MG63 (cell line): ENCODE measurements at regions not wholly inside any gene's neighbourhood (a gene's known extent, or its start where the extent isn't known, plus 50 kb on each side); places are given as distances from the start of the nearest gene placed in this dataset.

Experiments
- DNase-seq: peaks from one replicate; pipeline ENCODE4 v3.0.0-alpha.2; 2020
- H3K27me3 ChIP-seq: fragments of 250-450 bp; sonication (Bioruptor Pico); 2 replicates; pipeline ENCODE4 v1.5.1; 2020; ENCODE audit warnings: mild to moderate bottlenecking, moderate library complexity
- H3K36me3 ChIP-seq: fragments of 250-450 bp; sonication (Bioruptor Pico); 2 replicates; pipeline ENCODE4 v1.5.1; 2020; ENCODE audit warnings: mild to moderate bottlenecking, moderate library complexity
- H3K4me3 ChIP-seq: fragments of 250-450 bp; sonication (Bioruptor Pico); 2 replicates; pipeline ENCODE4 v1.5.1; 2020; ENCODE audit warnings: mild to moderate bottlenecking, moderate library complexity
- H3K9me3 ChIP-seq: fragments of 250-450 bp; sonication (Bioruptor Pico); 2 replicates; pipeline ENCODE4 v1.5.1; 2020; ENCODE audit warnings: mild to moderate bottlenecking, moderate library complexity

DNA sequence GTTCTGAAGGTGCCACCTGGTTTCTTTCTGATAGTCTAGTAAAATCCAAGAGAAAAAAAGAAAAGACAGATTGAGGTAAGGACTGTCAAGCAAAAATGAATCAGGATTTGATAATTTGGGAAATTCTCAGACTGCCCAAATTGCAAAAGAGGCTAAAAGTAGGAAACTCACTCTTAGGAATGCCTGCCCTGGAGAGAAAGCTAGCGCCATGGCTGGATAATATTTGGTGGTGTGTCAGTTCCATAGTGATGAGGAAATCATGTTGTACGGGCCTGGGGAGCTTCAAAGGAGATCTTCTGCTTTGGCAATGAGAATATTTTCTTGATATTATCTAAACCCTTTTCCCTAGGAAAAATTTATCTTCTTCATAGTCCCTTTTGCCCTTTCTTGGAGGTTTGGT lies 1008.1 kb upstream of the SLC10A2 start:
- H3K36me3 ChIP-seq, result no peaks in the 10 kb centered on the region
- no peaks in the 10 kb centered on the region for H3K27me3 ChIP-seq
- no peak for DNase-seq
- no peaks in the 10 kb centered on the region for H3K9me3 ChIP-seq
- no peak overlapping the region for H3K4me3 ChIP-seq

DNA sequence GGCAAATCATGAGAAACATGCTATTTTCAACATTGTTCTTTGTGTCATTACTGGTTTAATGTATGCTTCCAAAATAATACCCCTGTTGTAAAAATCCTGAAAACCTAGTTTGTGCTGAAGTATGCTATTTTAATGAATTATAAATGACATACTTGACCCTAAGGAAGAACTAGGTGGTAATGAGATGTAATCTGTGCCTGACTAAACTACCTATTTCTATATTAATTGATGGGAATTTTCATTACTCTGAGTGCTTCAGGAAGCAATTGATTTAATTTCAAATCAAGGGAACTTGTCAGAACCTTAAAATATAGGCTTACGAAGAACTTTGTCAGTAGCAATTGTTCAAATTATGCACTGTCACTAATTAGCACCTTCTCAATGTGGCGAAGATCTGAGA lies 1005.6 kb upstream of the SLC10A2 start:
- H3K9me3 ChIP-seq, result no peaks in the 10 kb centered on the region
- DNase-seq, result no peak

DNA sequence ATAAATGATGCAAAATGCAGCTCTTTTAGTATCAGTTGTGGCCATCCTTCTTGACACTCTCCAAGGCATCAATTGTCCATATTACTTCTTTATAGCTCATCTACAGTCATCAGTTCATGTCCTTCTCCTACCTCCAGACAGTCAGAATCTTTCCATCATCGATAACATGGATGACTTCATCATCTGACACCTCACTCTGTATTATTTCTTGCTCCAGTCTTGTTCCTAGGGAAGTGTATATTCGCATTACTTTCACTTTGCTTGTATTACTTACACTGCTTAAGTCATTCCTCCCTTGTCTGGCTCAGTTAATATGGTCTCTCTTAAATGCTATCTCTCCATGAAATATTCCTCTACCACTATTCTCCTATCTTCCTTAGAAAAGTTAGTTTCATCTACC lies 999.1 kb upstream of the SLC10A2 start:
- DNase-seq, result no peak
- H3K9me3 ChIP-seq, result no peaks in the 10 kb centered on the region
- no peak overlapping the region for H3K4me3 ChIP-seq
- H3K36me3 ChIP-seq, result no peaks in the 10 kb centered on the region
- no peaks in the 10 kb centered on the region for H3K27me3 ChIP-seq

More for the DNA sequence above, 1005.6 kb upstream of the SLC10A2 start:
- no peaks in the 10 kb centered on the region for H3K27me3 ChIP-seq
- H3K4me3 ChIP-seq, result no peak overlapping the region
- H3K36me3 ChIP-seq, result no peaks in the 10 kb centered on the region

DNA sequence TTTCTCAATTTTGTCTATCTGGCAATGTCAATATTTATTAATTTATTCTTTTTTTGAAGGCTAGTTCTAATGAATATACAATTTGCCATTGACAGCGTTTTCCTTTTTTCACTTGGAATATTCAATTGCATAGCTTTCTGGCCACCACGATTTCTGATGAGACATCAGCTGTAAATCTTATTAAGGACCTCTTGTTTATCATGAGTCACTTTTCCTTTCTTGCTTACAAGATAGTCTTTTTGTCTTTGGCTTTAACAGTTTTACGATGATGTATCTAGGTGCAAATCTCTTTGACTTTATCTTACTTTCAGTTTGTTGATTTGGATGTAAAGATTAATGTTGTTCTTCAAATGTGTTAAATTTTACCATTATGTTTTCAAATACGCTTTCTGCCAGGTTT lies 991.6 kb upstream of the SLC10A2 start:
- Histone ChIP-seq H3K27me3 (no peaks in the 10 kb centered on the region), H3K4me3 (no peak overlapping the region), H3K9me3 (no peaks in the 10 kb centered on the region), H3K36me3 (no peaks in the 10 kb centered on the region)
- DNase-seq, result no peak

DNA sequence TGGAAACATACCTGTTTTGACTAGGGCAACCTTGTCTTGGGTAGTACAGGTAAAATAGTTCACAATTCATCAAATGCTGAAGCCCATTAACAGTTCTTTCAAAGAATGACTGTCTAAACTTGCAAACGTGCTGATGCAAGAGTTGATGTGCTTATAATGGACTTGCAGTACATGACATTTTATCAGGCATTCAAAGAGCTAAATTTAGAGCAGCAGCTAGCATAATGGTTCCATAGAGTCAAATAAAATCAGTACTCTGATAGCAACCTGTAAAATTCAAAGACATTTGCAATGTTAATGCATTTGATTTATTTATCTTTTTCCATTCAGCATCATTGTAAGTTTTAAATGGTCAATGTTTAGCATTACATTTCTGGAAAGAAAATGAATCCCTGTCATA lies 979.7 kb upstream of the SLC10A2 start:
- Histone ChIP-seq H3K4me3 (no peak overlapping the region), H3K36me3 (no peaks in the 10 kb centered on the region), H3K9me3 (no peaks in the 10 kb centered on the region; the same call in 1 of the 2 replicates), H3K27me3 (no peaks in the 10 kb centered on the region)
- no peak for DNase-seq

DNA sequence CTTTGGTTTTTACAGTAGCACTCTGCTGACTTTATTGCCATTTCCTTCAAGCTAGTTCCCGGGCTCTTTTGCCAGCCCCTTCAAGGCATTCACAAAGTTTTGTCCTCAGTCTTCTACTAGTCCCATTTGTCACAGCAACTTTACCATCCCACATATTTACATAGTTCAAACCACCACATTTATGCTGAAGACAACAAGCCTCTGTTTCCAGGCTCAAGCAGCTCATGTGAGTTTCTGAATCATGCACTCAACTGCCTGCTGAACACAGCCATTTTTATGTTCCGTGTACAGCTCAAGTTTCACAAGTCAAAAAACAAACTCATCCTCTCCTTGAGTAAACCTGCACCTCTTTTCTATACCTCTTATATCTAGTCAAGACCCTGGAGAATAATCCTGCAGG lies 977.0 kb upstream of the SLC10A2 start:
- no peak overlapping the region for H3K4me3 ChIP-seq
- no peaks in the 10 kb centered on the region for H3K27me3 ChIP-seq
- DNase-seq, result no peak
- H3K36me3 ChIP-seq, result no peaks in the 10 kb centered on the region
- no peaks in the 10 kb centered on the region; the same call in 1 of the 2 replicates for H3K9me3 ChIP-seq

DNA sequence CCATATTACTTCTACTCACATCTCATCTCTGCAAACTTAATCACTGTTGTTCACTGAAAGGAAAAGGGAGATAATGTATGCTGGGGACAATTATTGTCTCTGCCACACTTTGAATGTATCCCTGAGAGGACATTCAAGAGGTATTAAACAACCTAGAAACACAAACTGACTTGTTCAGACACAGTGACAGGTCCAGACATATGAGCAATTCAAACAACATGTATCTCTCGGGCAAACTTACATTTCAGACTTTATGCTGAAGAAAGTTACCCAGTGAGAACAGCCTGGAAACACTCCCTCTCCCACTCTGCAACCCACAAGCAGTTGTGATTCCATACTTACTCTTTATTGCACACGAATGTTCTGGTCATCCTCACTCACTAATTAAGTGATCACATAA lies 968.7 kb upstream of the SLC10A2 start:
- H3K36me3 ChIP-seq, result no peaks in the 10 kb centered on the region
- DNase-seq, result no peak
- H3K9me3 ChIP-seq, result no peaks in the 10 kb centered on the region
- no peaks in the 10 kb centered on the region for H3K27me3 ChIP-seq
- no peak overlapping the region for H3K4me3 ChIP-seq

DNA sequence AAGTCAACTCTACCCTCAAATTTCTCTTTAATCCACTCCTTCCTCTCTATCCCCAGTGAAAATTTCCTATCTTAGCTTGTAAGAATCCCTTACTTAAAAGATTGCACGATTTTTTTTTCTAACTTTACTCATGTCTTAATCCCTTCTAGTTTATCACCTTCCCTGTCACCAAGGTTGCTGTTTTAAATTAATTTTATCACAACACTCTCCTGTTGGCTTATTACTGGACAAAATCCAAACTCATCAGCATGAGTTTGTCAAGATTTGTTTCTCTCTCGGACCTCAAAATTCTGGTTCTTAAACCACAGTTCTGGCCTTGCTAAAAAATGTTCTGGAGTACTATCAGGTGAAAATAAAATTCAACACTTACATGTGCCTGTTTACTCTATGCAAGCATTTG lies 959.1 kb upstream of the SLC10A2 start:
- Histone ChIP-seq H3K4me3 (no peak overlapping the region), H3K27me3 (no peaks in the 10 kb centered on the region), H3K9me3 (0 out of 2 replicates have a peak, but pooled peaks cover 2% of the 10 kb centered on the region), H3K36me3 (no peaks in the 10 kb centered on the region)
- DNase-seq, result no peak

DNA sequence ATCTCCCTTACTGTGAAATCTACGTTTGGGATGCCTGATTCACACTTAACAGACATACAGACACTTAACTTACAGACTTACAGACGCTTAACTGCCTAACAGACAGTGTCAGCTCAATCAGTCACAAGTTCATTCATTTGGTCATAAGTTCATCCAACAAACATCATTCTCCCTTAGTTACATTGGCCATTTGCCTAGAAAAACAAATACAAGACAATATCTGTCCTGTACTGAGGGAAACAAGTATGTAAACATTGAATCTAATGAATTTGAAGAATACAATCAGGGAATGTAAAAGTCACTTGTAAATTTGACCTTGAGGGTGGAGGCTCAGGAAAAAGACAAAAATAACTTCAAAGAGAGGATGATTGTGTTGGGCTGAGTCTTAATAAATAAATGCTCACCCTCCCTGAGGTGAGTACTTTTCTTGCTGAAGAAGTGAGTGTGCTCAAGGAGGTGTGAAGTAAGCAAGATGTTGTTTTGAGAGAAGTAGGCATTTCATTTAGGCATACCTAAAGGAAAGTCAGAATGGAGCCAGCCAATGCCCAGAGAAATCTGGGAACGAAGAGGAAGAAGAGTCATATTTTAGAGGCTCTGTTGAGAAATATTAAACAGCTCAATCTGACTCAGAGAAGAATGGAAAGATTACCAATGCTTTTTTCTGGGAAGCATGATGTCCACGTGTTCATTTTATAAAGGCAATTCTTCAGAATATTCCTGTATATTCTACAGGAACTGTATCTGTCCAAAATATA lies 958.4 kb upstream of the SLC10A2 start:
- Histone ChIP-seq H3K9me3 (0 out of 2 replicates have a peak, but pooled peaks cover 2% of the 10 kb centered on the region), H3K27me3 (no peaks in the 10 kb centered on the region), H3K36me3 (no peaks in the 10 kb centered on the region), H3K4me3 (no peak overlapping the region)
- DNase-seq, result peak; percentile 22

DNA sequence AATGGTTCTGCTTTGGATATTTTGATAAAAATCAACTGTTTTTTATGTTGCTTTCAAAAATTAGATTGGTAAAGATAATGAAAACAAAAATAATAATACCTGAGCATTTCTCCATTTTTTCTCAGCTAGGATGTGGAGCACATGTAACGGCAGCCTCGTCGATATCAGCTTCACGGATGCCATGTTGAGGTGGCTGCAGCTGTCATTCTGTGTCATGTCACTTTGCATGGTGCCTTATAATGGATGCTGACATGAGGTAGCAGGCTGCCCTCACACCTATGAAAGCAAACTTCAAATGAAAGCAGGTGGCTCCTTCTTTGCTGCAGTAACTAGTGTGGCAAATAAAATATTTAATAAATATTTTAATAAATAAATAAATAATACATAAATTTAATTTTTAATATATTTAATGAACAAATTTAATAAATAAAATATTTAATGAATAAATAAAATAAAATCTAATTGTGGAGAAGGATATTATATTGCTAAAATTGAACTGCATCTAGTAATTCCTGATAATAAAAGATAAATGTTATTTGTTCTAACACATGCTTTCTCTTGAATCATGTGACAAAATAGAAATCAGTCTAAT lies 955.7 kb upstream of the SLC10A2 start:
- Histone ChIP-seq H3K9me3 (0 out of 2 replicates have a peak, but pooled peaks cover 2% of the 10 kb centered on the region), H3K4me3 (no peak overlapping the region), H3K36me3 (no peaks in the 10 kb centered on the region), H3K27me3 (no peaks in the 10 kb centered on the region)
- DNase-seq, result no peak

DNA sequence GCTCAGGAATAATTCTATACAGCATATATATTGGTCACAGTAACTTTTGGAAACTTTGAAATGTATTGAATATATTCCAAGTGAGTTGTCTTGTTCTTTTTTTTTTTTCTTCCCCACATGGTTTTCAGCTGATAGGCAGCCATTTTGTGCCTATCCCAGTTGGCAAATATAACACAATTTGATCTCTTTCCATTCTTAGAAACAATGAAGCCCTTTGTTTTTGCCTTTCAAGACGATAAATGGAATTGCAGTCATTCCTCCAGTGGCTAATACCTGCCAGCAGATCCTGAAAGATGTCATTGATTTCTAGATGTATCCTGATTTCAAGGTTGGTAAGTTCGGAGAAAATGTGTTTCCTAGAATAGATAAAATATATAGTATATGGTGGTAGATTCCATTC lies 951.1 kb upstream of the SLC10A2 start:
- Histone ChIP-seq H3K4me3 (no peak overlapping the region), H3K9me3 (no peaks in the 10 kb centered on the region), H3K36me3 (no peaks in the 10 kb centered on the region), H3K27me3 (no peaks in the 10 kb centered on the region)
- no peak for DNase-seq

DNA sequence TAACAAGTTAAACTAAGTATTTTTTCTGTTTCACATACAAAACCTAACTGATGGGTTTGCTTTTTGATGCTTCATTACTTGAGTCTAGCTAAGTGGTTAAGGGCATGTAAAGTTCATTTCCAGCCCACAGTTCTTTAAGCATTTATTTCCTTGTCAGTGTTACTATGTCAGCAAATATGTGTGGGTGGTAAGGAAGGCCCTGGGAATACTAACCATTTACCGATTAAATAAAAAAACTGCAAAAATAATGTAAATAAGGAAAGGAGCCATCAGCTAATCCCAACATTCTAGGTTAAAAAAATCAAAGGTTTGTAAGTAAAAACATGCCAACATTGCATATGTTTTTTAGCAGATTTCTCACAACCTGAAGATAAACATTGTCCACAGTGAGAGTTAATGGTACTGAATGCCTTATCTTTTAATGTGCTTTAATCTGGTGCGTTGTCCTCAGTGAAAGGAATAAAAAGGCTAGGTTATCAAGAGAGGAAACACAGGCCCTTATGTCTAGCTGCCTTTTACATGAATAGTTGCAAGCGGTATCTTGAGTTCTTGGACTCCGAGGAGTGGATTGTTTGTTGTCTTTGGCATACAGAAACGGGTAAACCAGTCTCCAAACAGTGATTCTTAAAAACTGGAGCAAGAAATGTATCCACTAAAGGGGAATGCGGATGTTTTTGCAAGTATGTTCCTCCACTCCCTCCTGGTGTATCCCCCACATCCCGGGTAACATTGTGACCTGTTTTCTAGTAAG lies 949.6 kb upstream of the SLC10A2 start:
- Histone ChIP-seq H3K9me3 (no peaks in the 10 kb centered on the region), H3K36me3 (no peaks in the 10 kb centered on the region), H3K4me3 (no peak overlapping the region), H3K27me3 (no peaks in the 10 kb centered on the region)
- DNase-seq, result peak; percentile 9

DNA sequence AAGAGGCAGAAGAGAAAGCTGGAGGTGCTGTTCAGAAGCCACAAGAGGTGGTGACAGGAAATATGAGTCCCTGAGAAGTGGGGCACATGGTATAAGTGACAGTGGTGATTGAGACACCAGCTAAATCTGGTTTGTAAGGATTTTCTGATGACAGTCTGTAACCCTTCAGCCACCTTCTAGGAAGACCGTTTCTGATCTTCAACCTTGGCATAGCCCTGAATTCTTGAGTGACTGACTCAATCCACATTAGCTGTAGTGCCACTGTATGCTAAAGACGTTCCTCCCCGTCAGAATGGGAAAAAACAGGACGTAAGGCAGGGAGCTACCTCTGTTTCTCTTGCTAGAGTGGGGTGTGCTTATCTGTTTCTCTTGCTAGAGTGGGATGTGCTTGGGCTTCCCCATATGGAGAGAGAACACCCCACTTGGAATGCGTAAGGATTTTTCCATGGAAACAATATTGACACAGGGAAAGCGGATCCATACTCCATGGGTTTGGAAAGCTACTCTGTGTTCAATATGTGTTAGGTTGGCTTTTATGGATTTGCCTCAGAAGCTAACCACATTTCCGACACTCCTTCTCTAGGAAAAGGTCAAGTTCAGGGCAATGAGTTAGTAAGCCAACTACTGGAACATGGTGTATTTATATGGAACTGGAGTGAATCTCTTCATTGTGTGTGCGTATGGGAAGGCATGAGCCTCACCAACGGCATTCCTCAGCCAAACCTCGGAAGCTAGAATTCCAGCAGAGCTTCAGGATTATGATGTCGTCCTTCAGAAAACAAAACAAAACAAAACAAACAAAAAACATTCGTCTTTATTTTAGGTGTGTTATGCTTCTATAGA lies 948.8 kb upstream of the SLC10A2 start:
- Histone ChIP-seq H3K27me3 (no peaks in the 10 kb centered on the region), H3K9me3 (no peaks in the 10 kb centered on the region), H3K36me3 (no peaks in the 10 kb centered on the region), H3K4me3 (no peak overlapping the region)
- DNase-seq, result peak; percentile 40

DNA sequence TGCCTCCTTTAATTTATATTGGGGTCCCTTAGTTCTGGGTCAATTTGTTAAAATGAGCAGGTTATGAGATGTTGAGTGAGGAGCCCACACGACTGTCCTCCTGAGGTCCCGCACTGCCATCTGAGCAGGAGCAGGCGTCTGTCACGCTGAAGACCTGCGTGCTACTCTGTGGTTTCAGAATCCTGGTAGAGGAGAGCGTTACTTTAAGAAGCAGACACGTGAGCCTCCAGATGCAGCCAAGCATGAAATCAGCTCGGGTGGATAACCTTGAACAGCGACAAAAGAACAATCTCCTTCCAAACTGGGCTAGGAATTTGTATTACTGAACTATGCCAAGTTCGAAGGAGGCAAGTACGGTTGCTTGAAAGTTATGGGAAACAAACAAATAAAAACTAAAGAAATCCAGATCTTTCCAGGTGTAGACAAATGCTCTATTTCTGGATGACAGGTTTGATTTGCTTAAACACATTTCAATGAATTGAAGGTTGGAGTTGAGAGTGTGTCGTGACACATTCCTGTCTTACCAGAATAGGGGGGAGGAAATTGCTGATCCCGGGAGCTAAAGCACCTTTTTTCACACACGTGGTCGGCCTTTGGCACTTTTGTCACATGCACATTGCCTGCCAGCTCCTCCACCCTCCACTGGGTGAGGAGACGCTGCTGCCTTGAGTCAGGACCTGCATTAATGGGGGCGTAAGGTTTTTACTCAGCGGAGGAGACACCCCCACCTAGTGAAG lies 945.5 kb upstream of the SLC10A2 start:
- H3K36me3 ChIP-seq, result no peaks in the 10 kb centered on the region
- no peak for DNase-seq
- H3K9me3 ChIP-seq, result no peaks in the 10 kb centered on the region
- H3K4me3 ChIP-seq, result no peak overlapping the region
- no peaks in the 10 kb centered on the region for H3K27me3 ChIP-seq

DNA sequence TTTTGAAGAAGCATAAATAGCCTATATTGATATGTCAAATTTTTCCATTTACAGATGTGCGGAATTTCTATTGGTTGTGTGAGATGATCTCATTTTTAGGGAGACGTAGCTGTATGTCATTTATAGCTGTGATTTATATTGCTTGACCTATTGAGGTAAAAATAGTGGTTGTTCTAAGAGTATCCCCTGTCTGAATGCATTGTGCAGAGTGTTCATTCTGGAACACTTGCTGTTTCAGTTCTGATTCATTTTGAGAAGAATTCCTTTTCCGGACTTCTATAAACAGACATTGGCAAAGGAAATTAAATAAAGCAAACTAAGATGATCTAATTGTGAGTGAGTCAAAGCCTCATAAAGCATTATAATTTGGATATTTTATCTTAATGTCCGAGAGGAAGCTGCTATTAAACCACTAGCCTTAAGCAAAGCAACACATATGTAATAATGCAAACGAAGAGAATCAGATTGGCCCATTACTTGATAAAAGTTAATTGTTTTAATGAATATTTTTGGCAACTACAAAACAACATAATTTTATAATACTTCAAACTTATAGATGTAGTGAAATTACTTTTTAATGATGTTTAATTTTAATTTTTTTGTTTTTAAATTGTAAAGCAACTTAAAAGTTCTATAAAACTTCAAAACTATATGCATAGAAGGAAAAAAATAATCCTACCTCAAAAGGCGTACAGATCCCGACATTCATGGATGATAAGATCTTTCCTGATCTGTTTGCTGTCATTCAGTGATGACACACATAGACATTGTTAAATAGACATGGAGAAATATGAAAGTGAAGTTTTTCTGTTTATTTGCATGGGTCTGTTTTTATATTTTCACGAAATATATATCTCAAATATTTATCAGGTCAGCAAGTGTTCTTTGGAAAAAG lies 942.6 kb upstream of the SLC10A2 start:
- Histone ChIP-seq H3K4me3 (no peak overlapping the region), H3K36me3 (no peaks in the 10 kb centered on the region), H3K9me3 (no peaks in the 10 kb centered on the region), H3K27me3 (no peaks in the 10 kb centered on the region)
- no peak for DNase-seq
